GM12878 (cell line): ENCODE measurements at regions not wholly inside any gene's neighbourhood (a gene's known extent, or its start where the extent isn't known, plus 50 kb on each side); places are given as distances from the start of the nearest gene placed in this dataset.

Experiments
- ATAC-seq: fragments of 200-7000 bp; cut with Tn5 transposase; 3 replicates; pipeline ENCODE4 v1.9.1; 2020; ENCODE audit warnings: mild to moderate bottlenecking, moderate library complexity
- BruUV-seq: library from RNA; stranded (reverse); fragments of 400-500 nt; replicated peaks from 2 replicates; lab custom pipeline; 2021; lab: Mats Ljungman, UMichigan
- CTCF ChIA-PET: fragments of 300-600 bp; sonication (Branson Sonifier 250); formaldehyde crosslinking; extraction: SDS; loops from one replicate; lab custom pipeline; 2021; ENCODE audit warnings: inconsistent platforms; lab: Yijun Ruan, JAX
- POLR2A ChIA-PET: fragments of 350-600 bp; formaldehyde crosslinking; extraction: SDS; loops from one replicate; lab custom pipeline; 2021; ENCODE audit warnings: inconsistent platforms; lab: Charles Lee
- RAD21 ChIA-PET: fragments of 300-600 bp; sonication (Branson Sonifier 250); formaldehyde crosslinking; loops from one replicate; lab custom pipeline; 2023; ENCODE audit warnings: antibody characterized with exemption; ENCODE audit not compliant: unreplicated experiment; lab: Charles Lee
- SMC1A ChIA-PET: fragments of 300-600 bp; sonication (Branson Sonifier 250); formaldehyde crosslinking; loops from one replicate; lab custom pipeline; 2023; ENCODE audit not compliant: unreplicated experiment, uncharacterized antibody; lab: Charles Lee
- DNase-seq: peaks from one replicate; pipeline ENCODE4 v3.0.0-alpha.2; 2011; ENCODE audit warnings: low read depth, low spot score
- FAIRE-seq: peaks from 3 replicates; lab custom pipeline; 2011; peaks lifted over from hg19 to GRCh38; lab: Jason Lieb, UNC
- H2AFZ ChIP-seq: 2 replicates; pipeline ENCODE4 v1.6.0; 2011; ENCODE audit warnings: low read depth, low read length, control low read depth; ENCODE audit not compliant: control insufficient read depth
- H3K27ac ChIP-seq: 2 replicates; pipeline ENCODE4 v1.5.1; 2011; ENCODE audit warnings: control low read depth; ENCODE audit not compliant: control insufficient read depth, insufficient read depth
- H3K27me3 ChIP-seq, 2 experiments: replicated peaks in 1 of 2; 2 replicates each; pipeline versions ENCODE4 v1.6.0 to v1.6.1; 2011; ENCODE audit warnings: low read length in 1 of 2; ENCODE audit not compliant: control insufficient read depth in 2 of 2, insufficient read depth in 2 of 2
- H3K36me3 ChIP-seq, 2 experiments: 2 replicates each; pipeline ENCODE4 v1.5.1; 2011; ENCODE audit warnings: low read length in 1 of 2; ENCODE audit not compliant: control insufficient read depth in 2 of 2, insufficient read depth in 2 of 2
- H3K4me1 ChIP-seq: 2 replicates; pipeline ENCODE4 v1.6.1; 2011; ENCODE audit warnings: mild to moderate bottlenecking, low read length, moderate library complexity, mixed read lengths; ENCODE audit not compliant: control insufficient read depth, insufficient read depth
- H3K4me2 ChIP-seq: 2 replicates; pipeline ENCODE4 v1.6.0; 2011; ENCODE audit warnings: control low read depth; ENCODE audit not compliant: control insufficient read depth, insufficient read depth
- H3K4me3 ChIP-seq: fragments of 200-600 bp; sonication (generic); 2 replicates; pipeline ENCODE4 v1.5.1; 2016
- H3K79me2 ChIP-seq: 2 replicates; pipeline ENCODE4 v1.6.0; 2011; ENCODE audit warnings: low read length; ENCODE audit not compliant: control insufficient read depth, insufficient read depth
- H3K9ac ChIP-seq: 2 replicates; pipeline ENCODE4 v1.8.0; 2011; ENCODE audit warnings: low read length, control low read depth, mixed read lengths; ENCODE audit not compliant: control insufficient read depth, insufficient read depth
- H3K9me3 ChIP-seq: replicated peaks from 3 replicates; pipeline ENCODE4 v1.5.1; 2011; ENCODE audit warnings: mild to moderate bottlenecking, low read length; ENCODE audit not compliant: control insufficient read depth, insufficient read depth
- H4K20me1 ChIP-seq: 2 replicates; pipeline ENCODE4 v1.6.0; 2011; ENCODE audit not compliant: control insufficient read depth, insufficient read depth
- ATF2 ChIP-seq: IDR thresholded peaks from 2 replicates; pipeline ENCODE4 v1.6.1; 2012; ENCODE audit warnings: low read length, inconsistent platforms
- EP300 ChIP-seq, 2 experiments: fragments of 150-350 bp in 1 of 2; IDR thresholded peaks; 2 replicates each; pipeline ENCODE4 v1.6.1; 2011 to 2012; ENCODE audit warnings: low read depth in 2 of 2, low read length in 2 of 2, borderline replicate concordance in 1 of 2, improper control_type of control experiment in 1 of 2, inconsistent platforms in 1 of 2; ENCODE audit not compliant: control insufficient read depth in 1 of 2
- NKRF ChIP-seq: fragments of 450-650 bp; conservative IDR thresholded peaks from 2 replicates; pipeline ENCODE4 v1.6.1; 2017; ENCODE audit warnings: mild to moderate bottlenecking, moderate library complexity
- NRF1 ChIP-seq: conservative IDR thresholded peaks from 2 replicates; pipeline ENCODE4 v1.6.1; 2011; ENCODE audit warnings: mild to moderate bottlenecking, low read depth, low read length, improper control_type of control experiment
- RUNX3 ChIP-seq: IDR thresholded peaks from 2 replicates; pipeline ENCODE4 v1.6.1; 2012; ENCODE audit warnings: low read length, inconsistent platforms
- STAT1 ChIP-seq: fragments of 450-650 bp; conservative IDR thresholded peaks from 2 replicates; pipeline ENCODE4 v1.6.1; 2014; ENCODE audit warnings: antibody characterized with exemption, mild to moderate bottlenecking
- WGBS: methylation state at CpG from one replicate; pipeline ENCODE4 v1.1.6; 2016; ENCODE audit warnings: low lambda C conversion rate; ENCODE audit not compliant: insufficient replicate concordance, insufficient coverage; ENCODE audit errors: missing lambda C conversion rate; 5-methylcytosine and 5-hydroxymethylcytosine counted together
- in situ Hi-C: fragments of 300-500 bp; cut with MboI; formaldehyde crosslinking; loops from 9 replicates; pipeline ENCODE4 v1.14.3; 2018; ENCODE audit warnings: mixed read lengths
- intact Hi-C: fragments of 100-400 bp; cut with micrococcal nuclease; formaldehyde crosslinking; loops from one replicate; pipeline ENCODE4 v1.14.2; 2022; ENCODE audit not compliant: unreplicated experiment

GRCh38 chr18:78688249-78688648, 291.4 kb upstream of the SALL3 start:
- ChIA-PET CTCF (no interaction called here), RAD21 (no interaction called here), POLR2A (no interaction called here), SMC1A (no interaction called here)
- no peaks in the 10 kb centered on the region for H3K4me1 ChIP-seq
- no peaks in the 10 kb centered on the region for H3K36me3 ChIP-seq
- FAIRE-seq (no peak), ATAC-seq (no peak), DNase-seq (no peak)
- H3K9me3 ChIP-seq: no peaks in the 10 kb centered on the region; the same call in 2 of the 3 replicates
- intact Hi-C loops: no loop called here
- H3K4me2 ChIP-seq: no peak overlapping the region
- H4K20me1 ChIP-seq: no peaks in the 10 kb centered on the region
- WGBS: 34% methylated on average over 12 of the region's 12 CpGs
- H3K4me3 ChIP-seq: no peak overlapping the region
- TF ChIP-seq NKRF (no peak), EP300 (IDR thresholded peaks at IDR 0.05; ENCODE audit: borderline replicate concordance in 1 of 2, control insufficient read depth in 1 of 2, low read depth in 2 of 2, low read length in 2 of 2) (no peak), RUNX3 (no peak), ATF2 (no peak), STAT1 (no peak), NRF1 (no peak)
- H3K27me3 ChIP-seq: no peaks in the 10 kb centered on the region
- no peak overlapping the region for H3K9ac ChIP-seq
- no peak overlapping the region for H3K27ac ChIP-seq
- no peaks in the 10 kb centered on the region for H3K79me2 ChIP-seq
- no TSS peak for BruUV-seq
- no peak overlapping the region for H2AFZ ChIP-seq
- in situ Hi-C loops: no loop called here
